ENCODE measurements at regions not wholly inside any gene's neighbourhood (a gene's known extent, or its start where the extent isn't known, plus 50 kb on each side); places are given as distances from the start of the nearest gene placed in this dataset.

DNA sequence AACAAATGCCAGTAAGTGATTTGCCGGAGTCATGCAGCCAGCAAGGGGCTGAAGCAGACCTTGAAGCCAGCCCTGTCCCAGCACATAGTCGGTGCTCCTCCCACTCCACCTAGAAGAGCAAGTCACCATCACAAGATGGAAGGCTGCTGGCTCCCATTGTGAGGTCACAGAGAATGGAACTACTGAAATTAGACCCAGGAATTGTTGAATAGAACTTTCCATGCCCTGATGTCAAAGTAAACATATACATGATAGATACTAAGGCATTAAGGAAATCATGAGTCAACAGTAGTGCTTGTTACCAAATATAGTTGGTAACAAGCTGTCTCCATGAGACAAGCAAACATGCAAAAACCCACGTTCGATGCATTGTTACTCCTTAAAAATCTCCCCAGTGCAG lies 177.1 kb upstream of the MID1 start:
- H3K36me3 Mint-ChIP-seq: no peaks in the 10 kb centered on the region

DNA sequence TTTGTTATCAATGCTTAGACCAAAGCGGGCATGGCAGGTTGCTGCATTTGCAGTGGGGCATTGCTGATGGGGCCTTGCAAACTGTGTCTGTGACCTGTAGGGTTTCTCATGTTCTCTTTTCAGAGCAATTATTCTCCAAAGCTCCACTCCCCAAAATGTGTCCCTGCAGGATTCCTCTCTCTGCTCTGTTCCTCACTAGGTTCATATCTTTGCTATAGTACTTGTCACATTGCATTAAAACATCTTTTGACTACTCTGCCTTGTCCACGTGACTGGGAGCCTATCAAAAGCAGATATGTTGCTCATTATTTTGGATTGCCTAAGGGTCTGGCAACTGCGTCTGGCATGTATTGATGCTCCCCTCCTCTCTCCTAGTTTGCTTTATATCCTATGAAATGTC lies 177.7 kb upstream of the MID1 start:
- peaks cover 23% of the 10 kb centered on the region for H3K4me1 Mint-ChIP-seq
- peaks cover 38% of the 10 kb centered on the region for H3K9me3 Mint-ChIP-seq
- no peak overlapping the region for H3K4me3 Mint-ChIP-seq
- H3K27ac Mint-ChIP-seq: no peak overlapping the region
- DNase-seq (ENCODE audit: low spot score in 2 of 2, unreplicated experiment in 2 of 2): no peak
- H3K27me3 Mint-ChIP-seq (ENCODE audit: low read depth): no peaks in the 10 kb centered on the region
- TF ChIP-seq, protein P1, sequence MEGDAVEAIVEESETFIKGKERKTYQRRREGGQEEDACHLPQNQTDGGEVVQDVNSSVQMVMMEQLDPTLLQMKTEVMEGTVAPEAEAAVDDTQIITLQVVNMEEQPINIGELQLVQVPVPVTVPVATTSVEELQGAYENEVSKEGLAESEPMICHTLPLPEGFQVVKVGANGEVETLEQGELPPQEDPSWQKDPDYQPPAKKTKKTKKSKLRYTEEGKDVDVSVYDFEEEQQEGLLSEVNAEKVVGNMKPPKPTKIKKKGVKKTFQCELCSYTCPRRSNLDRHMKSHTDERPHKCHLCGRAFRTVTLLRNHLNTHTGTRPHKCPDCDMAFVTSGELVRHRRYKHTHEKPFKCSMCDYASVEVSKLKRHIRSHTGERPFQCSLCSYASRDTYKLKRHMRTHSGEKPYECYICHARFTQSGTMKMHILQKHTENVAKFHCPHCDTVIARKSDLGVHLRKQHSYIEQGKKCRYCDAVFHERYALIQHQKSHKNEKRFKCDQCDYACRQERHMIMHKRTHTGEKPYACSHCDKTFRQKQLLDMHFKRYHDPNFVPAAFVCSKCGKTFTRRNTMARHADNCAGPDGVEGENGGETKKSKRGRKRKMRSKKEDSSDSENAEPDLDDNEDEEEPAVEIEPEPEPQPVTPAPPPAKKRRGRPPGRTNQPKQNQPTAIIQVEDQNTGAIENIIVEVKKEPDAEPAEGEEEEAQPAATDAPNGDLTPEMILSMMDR (IDR thresholded peaks at IDR 0.05; ENCODE audit: unreplicated experiment): no peak
- H3K36me3 Mint-ChIP-seq: no peaks in the 10 kb centered on the region

More for the DNA sequence above, 177.1 kb upstream of the MID1 start:
- H3K4me3 Mint-ChIP-seq: no peak overlapping the region
- peaks cover 23% of the 10 kb centered on the region for H3K4me1 Mint-ChIP-seq
- H3K9me3 Mint-ChIP-seq: peaks cover 38% of the 10 kb centered on the region
- no peak overlapping the region for H3K27ac Mint-ChIP-seq
- TF ChIP-seq, protein P1 (IDR thresholded peaks at IDR 0.05; ENCODE audit: unreplicated experiment): no peak
- no peak for DNase-seq (ENCODE audit: low spot score in 2 of 2, unreplicated experiment in 2 of 2)
- H3K27me3 Mint-ChIP-seq (ENCODE audit: low read depth): no peaks in the 10 kb centered on the region

DNA sequence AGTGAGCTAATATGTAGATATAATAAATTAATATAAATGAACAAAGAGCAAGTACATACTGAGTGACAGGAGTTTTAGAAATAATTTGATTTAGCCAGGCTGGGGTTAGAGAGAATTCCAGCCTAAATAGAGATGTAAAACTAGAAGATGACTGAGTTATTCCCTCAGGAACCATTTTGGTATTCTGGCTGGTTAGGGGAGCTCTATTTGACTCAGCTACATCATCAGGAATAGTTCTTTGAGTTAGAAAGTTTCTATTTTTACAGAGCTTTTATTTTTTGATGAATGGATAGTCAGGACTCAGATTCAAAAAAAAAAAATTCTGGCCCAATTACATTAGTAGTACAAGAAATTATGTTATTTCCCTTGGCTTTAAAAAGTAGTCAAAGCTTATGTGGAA lies 180.4 kb upstream of the MID1 start:
- Mint-ChIP-seq H3K36me3 (no peaks in the 10 kb centered on the region), H3K27ac (no peak overlapping the region), H3K4me1 (peaks cover 5% of the 10 kb centered on the region), H3K4me3 (no peak overlapping the region), H3K27me3 (ENCODE audit: low read depth) (no peaks in the 10 kb centered on the region), H3K9me3 (peaks cover 40% of the 10 kb centered on the region)
- no peak for DNase-seq (ENCODE audit: low spot score in 2 of 2, unreplicated experiment in 2 of 2)
- TF ChIP-seq, protein P1 (IDR thresholded peaks at IDR 0.05; ENCODE audit: unreplicated experiment): no peak

DNA sequence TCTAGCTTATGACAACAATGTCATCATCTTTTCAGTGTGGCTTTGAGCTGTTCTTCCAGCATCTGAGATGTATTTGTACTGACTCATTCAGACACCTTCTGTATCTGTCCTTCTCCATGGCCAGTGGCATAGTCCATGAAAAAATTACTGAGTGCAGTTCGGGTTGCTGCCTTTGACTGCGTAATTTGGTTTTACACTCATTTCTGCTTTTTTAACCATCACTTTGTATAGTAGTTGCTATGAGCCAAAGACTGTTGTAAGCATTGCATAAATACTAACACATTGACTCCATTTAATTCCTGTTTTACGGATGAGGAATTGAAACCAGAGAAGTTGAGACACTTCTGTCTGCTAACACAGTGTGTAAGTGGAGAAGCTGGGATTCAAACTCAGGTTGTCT lies 190.7 kb upstream of the MID1 start:
- TF ChIP-seq, protein P1 (IDR thresholded peaks at IDR 0.05; ENCODE audit: unreplicated experiment): no peak
- Mint-ChIP-seq H3K36me3 (peaks cover 5% of the 10 kb centered on the region), H3K27ac (no peak overlapping the region), H3K27me3 (ENCODE audit: low read depth) (no peaks in the 10 kb centered on the region), H3K4me1 (no peaks in the 10 kb centered on the region), H3K4me3 (no peak overlapping the region), H3K9me3 (peaks cover 38% of the 10 kb centered on the region)
- no peak for DNase-seq (ENCODE audit: low spot score in 2 of 2, unreplicated experiment in 2 of 2)

DNA sequence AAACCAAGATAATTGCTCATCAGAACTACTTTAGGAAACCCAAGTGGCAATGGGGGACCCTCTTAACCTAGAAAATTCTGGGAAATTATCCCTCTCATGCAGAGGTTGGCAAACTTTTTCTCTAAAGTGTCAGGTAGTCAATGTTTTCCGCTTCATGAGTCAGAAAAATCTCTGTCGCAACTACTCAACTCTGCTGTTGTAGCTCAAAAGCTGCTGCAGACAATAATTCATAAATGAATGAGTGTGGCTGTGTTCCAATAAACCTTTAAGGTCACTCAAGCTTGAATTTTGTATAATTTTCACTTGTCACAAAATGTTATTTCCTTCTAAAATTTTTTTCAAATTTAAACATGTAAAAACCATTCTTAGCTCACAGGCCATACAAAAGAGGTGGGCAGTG lies 193.4 kb upstream of the MID1 start:
- H3K4me1 Mint-ChIP-seq: no peaks in the 10 kb centered on the region

More for the DNA sequence above, 193.4 kb upstream of the MID1 start:
- TF ChIP-seq, protein P1 (IDR thresholded peaks at IDR 0.05; ENCODE audit: unreplicated experiment): no peak
- DNase-seq (ENCODE audit: low spot score in 2 of 2, unreplicated experiment in 2 of 2): no peak
- Mint-ChIP-seq H3K4me3 (no peak overlapping the region), H3K27me3 (ENCODE audit: low read depth) (no peaks in the 10 kb centered on the region), H3K36me3 (peaks cover 2% of the 10 kb centered on the region), H3K27ac (no peak overlapping the region), H3K9me3 (peaks cover 33% of the 10 kb centered on the region)

All from mesothelial cell of epicardium (in vitro differentiated cells).